NOMO-1 treated with dmso at 0.1 percent for 144 hours (cell line): ENCODE measurements at regions not wholly inside any gene's neighbourhood (a gene's known extent, or its start where the extent isn't known, plus 50 kb on each side); places are given as distances from the start of the nearest gene placed in this dataset.
A peak's percentile ranks its signal among the peaks of the same experiment; 100 is the strongest.

ENCODE experiments used
- DNase-seq: peaks from one replicate; lab custom pipeline; 2025; ENCODE audit not compliant: unreplicated experiment; lab: John Stamatoyannopoulos, UW

DNA sequence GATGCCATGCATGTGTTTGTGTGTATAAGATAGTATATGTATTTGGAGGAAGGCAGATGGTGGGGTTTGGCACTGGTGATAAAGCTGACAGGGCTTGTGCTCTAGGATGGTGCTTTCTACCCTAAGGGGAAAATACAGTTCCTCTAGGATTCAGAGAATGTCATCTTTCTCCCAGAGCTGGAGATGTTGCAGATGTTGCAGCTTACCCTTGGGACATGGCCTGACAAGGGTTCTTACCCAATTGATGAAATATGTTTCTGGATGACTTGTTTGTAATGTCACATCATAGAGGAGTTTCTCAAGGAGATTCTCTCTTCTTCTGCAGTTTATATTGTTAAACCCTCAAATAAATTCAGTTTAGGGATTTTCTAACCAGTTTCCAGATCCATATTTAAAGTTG lies 52.5 kb upstream of the PITX2 start:
- DNase-seq = no peak

DNA sequence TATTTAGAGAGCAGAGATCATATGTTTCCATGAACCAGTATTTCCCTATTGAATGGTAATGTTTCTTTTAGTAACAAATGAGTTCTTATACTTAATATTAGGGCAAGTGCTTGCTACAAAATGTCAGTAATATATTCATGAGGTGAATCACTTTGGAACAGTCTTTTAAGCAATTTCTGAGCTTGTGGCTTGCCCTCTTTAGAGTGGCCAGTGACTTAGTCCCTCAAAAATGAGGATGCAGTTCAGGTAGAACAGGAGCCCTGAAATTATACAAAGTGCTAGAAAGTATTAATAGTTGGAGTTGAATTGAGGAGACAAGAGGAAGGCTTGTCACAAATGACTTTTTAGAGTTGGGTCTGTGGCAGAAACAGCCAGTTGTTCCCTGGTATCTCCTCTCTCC lies 53.4 kb upstream of the PITX2 start:
- DNase-seq = no peak

DNA sequence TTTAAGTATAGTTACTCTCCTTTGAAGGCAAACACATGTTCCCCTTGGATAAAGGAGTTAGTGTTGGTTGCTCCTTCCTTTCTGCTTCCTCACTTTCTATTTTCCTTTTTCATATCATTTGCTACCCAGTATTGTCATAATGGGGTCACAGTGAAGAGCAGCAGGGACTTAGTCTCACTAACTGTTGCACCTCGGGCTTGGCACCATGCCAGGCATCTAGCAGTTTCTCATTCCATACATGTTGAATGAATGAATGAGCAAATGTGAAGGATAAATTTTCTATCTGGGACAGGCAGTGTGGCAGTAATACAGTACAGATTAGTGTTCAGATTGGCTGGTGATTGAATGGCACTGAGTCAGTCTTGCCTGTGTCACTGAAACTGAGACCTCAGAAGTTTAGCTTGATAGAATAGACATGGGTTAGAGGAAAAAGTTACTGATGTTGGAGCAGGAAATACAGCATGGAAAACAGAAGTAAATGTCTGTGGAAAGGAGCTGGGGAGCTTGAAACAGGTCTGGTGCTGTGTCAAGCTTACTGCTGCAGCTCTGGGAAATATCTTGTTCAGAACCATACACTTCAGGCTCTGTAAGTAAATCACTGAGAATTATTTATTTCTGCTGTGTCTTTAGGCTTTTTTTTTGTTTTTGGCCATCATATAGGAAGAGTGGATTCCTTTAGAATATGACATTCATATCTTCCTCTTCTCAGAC lies 55.8 kb upstream of the PITX2 start:
- DNase-seq = no peak

DNA sequence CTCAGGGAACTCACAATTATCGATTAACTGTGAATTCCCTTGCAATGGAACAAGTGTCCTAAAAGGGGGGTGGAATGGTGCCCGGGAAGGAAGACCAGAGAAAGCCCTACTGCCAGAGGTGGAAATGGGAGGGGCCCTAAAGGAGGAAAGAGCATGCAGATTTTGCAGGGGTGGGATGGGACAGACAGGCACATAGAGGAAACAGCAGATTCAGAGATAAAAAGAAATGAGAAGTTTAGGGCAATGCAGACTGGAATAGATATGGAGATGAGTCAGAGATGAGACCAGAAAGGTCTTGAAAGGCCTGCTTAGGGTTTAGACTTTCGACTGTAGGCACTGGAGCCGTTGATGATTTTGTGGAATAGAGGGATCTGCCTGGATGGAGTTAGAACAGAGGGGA lies 57.4 kb upstream of the PITX2 start:
- DNase-seq = no peak

DNA sequence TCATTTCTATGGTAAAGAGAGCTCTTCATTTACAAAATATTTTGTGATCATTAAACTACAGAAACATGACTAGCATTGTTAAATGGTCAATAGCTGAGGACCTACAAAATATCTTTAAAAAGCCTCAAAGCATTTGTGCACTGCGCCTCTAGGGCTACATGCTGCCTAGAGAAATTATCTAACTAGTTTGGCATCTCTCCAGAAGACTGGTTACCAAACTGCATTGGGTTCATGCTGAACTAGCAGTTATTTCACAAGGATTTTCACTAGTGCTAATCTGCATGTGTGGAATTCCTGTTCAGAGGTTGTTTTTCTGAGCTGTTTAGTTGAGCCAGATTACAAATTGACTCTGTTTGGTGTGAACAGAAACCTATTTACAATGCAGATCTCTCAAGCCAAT lies 58.5 kb upstream of the PITX2 start:
- no peak for DNase-seq

DNA sequence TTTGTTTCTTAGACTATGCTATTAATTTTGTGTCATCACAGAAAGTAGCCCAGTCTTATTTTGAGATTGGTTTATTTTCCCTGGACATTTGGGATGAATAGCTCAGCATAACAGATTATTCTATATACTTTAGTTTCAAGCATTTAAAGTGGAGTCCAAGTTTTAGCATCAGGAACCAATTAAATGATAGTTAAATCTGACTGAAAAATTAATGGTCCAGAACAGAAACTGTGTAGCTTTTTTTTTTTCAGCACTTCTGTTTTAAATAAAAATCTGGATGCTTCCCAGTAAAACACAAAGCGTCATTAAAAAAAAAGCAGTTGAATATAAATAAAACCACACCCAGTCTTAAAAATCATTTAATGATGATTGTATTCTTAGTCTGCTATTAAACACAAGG lies 59.4 kb upstream of the PITX2 start:
- DNase-seq = no peak

DNA sequence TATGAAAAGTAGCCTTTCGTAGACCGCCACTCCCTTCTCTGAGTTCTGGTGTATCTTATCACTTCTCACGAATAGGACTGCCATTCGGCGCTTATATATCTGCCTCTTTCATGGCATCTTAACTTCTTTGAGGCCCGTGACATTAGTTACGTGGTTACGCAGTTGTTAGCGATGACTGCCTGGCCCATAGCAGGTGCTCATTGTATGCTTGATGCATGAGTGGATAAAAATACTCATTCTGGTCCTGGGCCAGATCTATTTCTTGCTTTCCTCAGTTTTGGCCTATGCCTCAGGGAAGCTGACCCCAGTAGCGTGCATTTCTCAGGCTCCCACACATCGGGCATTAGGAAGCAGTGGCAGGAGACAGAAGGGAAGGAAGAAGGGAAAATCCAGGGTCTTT lies 60.7 kb upstream of the PITX2 start:
- no peak for DNase-seq

DNA sequence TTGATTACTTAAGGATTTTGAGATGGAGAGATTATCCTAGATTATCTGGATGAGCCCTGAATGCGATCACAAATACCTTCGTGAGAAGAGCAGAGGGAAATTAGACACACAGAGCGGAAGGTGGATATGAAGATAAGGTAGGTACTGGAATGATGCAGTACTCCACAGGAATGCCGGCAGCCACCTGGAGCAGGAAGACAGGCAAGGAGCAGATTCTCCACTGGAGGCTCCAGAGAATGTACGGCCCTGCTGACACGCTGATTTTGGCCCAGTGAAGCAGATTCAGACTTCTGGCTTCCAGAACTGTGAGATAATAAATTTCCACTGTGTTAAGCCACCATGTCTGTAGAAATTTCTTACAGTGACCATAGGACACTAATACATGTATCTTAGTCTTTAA lies 79.4 kb upstream of the PITX2 start:
- no peak for DNase-seq

DNA sequence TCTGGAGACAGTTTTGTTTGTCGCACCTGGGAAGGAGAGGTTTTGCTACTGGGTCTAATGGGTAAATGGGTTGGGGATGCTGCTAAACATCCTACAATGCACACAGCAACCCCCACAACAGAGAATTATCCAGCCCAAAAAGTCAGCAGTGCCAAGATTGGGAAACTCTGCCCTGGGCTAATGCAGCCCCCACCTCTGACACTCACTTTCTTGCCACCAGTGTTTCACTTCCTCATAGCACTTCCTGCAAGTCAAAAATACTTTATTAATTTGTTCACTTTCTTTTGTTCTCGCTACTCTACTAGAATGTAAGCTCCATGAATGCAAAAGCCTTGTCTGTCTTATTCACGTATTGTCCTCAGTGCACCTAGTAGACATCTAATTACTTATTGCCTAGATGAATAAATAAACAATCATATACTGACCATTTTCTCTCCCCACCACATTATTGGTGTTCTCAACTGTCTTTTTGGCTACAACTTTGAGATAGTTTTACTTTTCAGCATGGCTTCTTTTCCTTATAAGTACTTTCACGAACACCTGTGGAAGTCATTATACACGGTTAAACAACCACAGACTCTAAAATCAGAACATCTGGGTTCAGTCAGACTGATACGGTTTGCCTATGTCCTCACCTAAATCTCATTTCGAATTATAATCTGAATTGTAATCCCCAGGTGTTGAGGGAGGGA lies 82.0 kb upstream of the PITX2 start:
- peak; percentile 89 for DNase-seq

DNA sequence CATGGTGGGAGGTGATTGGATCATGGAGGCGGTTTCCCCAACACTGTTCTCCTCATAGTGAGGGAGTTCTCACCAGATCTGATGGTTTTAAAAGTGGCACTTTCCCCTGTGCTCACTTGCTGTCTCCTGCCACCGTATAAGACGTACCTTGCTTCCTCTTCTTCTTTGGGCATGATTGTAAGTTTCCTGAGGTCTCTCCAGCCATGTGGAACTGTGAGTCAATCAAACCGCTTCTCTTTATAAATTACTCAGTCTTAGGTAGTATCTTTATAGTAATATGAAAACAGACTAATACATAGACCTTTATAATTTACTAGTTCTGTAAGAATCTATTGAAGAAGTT lies 82.5 kb upstream of the PITX2 start:
- DNase-seq = no peak

DNA sequence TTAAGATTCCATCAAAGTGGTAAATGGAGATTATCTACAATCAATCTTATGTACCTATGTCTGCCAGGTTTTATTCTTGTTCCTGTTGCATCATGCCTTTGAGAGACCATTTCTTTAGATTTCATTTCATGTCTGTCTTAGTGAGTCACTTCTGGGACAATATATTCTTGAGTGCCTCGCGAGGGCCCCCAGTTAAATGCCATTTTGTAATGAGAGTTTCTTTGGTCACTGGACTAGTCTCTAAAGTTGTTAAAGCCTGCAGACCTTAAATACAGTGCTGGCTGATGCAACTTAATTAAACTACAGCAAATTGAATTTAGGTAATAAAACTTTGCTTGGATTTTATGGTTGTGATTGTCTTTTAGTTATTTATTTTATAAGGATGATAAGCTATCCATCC lies 87.2 kb upstream of the PITX2 start:
- DNase-seq = no peak

DNA sequence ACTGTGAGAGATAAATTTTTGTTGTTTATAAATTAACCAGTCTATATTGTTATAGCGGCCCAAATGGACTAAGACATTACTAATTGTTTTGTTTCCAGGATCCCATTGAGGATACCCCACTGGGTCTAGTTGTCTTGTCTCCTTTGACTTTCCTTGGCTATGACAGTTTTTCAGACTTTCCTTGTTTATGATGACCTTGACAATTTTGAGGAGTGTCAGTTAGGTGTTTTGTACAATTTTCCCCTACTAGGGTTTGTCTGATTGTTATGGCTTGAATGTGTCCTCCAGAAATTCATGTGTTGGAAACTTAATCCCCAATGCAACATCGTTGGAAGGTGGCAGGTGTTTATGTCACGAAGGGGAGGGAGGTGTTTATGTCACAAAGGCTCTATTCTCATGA lies 89.6 kb upstream of the PITX2 start:
- DNase-seq = no peak

DNA sequence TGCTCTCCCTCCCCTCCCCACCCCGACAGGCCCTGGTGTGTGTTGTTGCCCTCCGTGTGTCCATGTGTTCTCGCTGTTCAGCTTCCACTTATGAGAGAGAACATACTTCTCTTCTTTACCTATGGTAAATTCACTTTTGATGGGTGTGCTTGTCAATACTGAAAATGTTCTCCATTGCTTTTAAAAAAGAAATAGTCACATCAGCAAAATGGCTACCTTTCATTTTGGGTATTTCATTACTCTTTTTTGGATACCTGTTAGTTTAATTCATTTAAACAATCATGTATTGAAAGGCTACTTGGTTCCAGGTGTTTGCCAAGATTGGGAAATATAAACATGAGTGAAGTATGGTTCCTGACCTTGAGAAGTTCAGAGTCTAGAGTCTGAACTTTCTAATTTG lies 107.4 kb upstream of the PITX2 start:
- DNase-seq = no peak

DNA sequence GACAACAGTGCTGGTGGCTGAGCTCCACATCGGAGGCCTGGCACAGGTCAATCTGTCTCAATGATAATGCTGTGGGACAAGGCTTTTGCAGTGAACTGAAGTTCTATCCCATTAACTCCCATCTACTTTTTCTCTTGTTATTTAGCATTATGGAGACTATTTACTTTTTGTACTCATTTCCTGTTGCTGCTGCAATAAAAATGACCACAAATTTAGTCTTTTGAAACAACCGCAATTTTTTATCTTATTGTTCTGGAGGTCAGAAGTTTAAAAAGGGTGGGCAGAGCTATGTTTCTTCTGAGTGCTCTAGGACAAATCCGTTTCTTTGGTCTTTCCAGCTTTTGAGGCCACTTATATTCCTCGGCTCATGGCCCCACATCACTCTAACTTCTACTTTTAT lies 111.0 kb upstream of the PITX2 start:
- no peak for DNase-seq

DNA sequence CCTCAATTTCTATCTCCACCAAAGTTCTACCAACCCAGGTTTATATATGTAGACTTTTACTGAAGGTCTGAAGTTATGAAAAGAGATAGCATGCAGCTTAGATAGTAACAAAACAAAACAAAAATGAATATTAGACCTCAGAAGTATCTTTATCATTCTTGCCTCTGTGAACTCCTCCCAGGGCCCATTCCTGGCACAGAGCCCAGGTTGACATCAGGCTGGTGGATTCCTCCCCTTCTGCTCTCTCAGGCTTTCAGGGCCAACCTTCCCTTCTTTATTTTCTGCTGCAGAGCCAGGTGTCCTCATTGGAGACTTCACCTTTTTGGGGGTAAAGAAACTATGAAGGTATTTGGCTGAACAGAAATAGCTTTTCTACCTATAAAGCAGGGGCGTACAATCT lies 112.8 kb upstream of the PITX2 start:
- no peak for DNase-seq

DNA sequence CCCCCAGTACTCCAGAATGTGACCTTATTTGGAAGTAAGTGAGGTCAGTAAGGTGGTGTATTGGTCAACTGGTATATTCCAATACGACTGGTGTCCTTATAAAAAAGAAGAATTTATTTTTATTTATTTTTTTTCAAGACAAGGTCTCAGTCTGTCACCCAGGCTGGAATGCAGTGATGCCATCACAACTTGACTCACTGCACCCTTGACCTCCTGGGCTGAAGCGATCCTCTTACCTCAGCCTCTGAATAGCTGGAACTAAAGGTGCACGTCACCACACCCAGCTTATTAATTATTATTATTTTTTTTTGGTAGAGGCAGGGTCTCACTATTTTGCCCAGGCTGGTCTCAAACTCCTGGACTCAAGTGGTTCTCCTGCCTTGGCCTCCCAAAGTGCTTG lies 115.1 kb upstream of the PITX2 start:
- no peak for DNase-seq

DNA sequence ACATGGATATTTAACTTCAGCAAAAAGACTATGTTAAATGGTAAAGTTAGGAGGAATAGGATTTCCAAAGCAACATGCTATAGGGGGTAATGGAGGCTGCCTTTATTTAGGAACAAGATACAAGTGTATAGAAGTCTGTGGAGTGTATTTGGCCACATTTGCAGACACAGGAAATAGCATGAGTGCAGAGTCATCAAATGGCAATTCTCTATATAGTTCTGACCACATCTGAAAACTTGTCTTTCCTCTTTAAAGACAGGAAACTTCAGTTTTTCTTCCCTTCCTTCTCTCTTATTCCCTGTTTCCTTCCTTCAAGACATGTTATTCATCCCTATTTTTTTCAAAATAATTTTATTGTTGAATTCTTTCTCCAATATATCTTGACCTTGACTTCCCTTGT lies 119.3 kb upstream of the PITX2 start:
- no peak for DNase-seq

DNA sequence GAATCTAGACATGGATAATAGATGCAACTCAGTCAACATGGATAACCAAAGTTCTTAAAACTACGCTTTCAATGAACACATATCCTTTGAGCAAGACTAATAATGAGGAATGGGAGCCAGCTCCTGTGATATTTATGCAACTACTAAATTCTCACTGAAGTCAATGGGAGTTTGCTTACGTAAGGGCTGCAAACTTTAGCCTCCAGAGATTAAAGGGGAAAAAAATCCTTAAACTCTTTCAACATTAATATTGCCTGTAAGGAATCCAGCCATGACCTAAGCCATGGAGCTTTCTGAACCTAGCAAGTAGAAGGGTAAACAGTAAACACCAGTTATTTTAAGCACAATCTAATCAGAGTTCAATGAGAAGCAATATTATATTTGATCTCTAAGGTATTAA lies 125.2 kb upstream of the PITX2 start:
- no peak for DNase-seq

DNA sequence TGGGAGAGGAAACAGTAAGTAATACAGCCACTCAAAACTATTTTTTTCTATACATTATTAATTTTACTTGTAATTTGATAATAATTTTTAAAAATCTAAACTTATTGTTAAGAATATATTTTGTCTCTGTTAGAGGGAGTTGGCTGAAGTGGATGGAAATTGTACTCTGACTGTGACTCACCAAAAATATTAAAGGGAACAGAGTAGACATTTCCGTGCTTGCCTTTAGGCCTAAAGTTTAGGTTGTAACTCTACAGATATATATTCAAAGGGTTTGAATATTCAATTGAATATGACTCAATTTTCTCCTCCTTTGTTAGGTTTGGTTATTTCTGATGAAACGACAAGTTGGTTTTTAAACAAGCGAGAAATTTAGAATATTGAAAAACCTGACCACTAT lies 128.3 kb upstream of the PITX2 start:
- no peak for DNase-seq

DNA sequence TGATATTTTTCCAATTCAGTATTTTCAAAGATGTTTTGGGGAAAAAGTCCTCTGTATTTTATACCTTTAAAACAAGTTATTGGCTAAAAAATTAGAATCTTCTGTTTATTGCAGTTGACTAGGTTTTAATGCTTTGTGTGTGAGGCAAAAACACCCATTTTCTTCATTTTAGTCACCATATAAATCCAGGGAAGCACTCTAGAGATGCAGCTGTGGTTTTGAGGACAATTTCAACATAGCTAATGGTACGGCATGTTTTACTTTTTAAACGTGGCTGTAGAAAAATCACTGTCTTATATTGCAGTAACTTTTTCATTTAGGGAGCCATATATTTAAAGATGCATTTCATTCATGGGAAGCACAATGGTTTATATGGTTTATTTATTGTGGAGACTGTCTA lies 129.1 kb upstream of the PITX2 start:
- DNase-seq = no peak

DNA sequence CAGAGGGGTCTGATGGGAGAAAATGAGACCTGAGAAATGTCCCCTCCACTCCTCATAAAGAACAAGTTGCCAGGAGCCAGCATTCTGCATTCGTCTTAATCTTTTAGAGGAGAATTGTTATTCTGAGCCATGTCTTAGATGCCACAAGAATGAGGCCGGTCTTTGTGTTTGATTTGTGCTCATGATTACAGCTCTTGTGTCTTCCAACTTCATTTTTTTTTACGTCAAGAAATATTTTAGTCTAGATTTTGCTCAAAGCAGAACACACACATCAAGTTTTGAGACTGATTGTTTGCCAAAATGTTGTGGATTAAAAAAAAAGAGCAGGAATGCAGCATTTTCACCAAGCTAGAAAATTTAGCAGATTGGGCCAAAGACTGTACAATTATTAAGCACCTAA lies 130.6 kb upstream of the PITX2 start:
- no peak for DNase-seq

DNA sequence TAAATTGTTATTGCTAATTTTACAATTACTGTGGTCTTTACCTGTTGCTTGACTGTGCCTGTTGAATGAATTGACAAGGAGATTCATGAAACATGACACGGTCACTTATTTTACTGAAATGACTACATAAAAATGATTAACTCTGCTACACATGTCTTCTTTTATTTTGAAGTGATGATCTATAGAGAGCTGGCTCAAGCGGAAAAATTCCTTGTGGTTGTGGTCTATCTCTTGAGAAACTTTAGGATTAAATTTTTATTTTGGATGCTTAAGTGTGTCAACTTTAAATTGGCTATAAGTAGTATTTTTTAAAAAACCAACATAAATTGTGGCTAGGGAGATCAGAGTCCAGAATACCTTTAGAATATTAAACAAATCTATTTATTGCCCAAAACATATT lies 131.8 kb upstream of the PITX2 start:
- no peak for DNase-seq

DNA sequence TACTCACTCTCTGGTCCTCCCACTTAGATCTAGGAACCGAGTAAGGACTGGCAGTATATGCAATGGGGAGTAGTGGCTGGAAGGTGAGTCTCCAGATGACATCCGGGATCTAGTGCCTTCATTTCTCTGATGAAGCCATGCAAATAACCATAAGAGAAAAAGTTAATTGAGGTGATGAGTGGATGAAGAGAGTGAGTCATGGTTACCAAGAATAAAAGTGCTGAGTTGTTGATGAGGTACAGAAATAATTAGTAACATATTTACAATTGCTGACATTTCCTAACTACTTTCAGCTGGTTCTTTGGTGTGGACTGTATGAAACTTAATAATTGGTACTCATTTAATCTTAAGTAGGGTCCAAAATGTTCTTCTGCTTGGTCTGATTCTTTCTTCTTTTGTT lies 146.7 kb upstream of the PITX2 start:
- no peak for DNase-seq
